GM10266 (cell line): ENCODE measurements at regions not wholly inside any gene's neighbourhood (a gene's known extent, or its start where the extent isn't known, plus 50 kb on each side); places are given as distances from the start of the nearest gene placed in this dataset.

ENCODE experiments used
- DNase-seq: peaks from one replicate; pipeline ENCODE4 v3.0.0; 2012; ENCODE audit errors: extremely low spot score
- CTCF ChIP-seq: IDR thresholded peaks from 2 replicates; pipeline ENCODE4 v1.5.1; 2012; ENCODE audit warnings: mild to moderate bottlenecking, low read depth; ENCODE audit not compliant: control insufficient read depth, insufficient read depth; ENCODE audit errors: missing control alignments

- TF ChIP-seq CTCF = no peak
- no peak for DNase-seq
Observed at GRCh38 chr9:117987945-117988344, 283.7 kb downstream of the TLR4 start.

GRCh38 chr9:117992006-117992405 lies 287.8 kb downstream of the TLR4 start:
- no peak for DNase-seq
- TF ChIP-seq CTCF = no peak

- no peak for DNase-seq
- no peak for TF ChIP-seq CTCF
Observed at GRCh38 chr9:118000581-118000980, 296.4 kb downstream of the TLR4 start.

GRCh38 chr9:118003240-118003639 lies 299.0 kb downstream of the TLR4 start:
- DNase-seq = no peak
- no peak for TF ChIP-seq CTCF

GRCh38 chr9:118008246-118008645 lies 304.0 kb downstream of the TLR4 start:
- DNase-seq = no peak
- no peak for TF ChIP-seq CTCF

GRCh38 chr9:118009614-118010013 lies 305.4 kb downstream of the TLR4 start:
- TF ChIP-seq CTCF = no peak
- no peak for DNase-seq

GRCh38 chr9:118017607-118018122 lies 313.5 kb downstream of the TLR4 start:
- DNase-seq = no peak
- TF ChIP-seq CTCF = no peak
